HG03439 (cell line): ENCODE measurements at regions not wholly inside any gene's neighbourhood (a gene's known extent, or its start where the extent isn't known, plus 50 kb on each side); places are given as distances from the start of the nearest gene placed in this dataset.

Experiments
- ATAC-seq: cut with Tn5 transposase; IDR thresholded peaks from one replicate; pipeline ENCODE4 v1.9.1; 2021; ENCODE audit warnings: mild to moderate bottlenecking, moderate library complexity; ENCODE audit not compliant: unreplicated experiment

DNA sequence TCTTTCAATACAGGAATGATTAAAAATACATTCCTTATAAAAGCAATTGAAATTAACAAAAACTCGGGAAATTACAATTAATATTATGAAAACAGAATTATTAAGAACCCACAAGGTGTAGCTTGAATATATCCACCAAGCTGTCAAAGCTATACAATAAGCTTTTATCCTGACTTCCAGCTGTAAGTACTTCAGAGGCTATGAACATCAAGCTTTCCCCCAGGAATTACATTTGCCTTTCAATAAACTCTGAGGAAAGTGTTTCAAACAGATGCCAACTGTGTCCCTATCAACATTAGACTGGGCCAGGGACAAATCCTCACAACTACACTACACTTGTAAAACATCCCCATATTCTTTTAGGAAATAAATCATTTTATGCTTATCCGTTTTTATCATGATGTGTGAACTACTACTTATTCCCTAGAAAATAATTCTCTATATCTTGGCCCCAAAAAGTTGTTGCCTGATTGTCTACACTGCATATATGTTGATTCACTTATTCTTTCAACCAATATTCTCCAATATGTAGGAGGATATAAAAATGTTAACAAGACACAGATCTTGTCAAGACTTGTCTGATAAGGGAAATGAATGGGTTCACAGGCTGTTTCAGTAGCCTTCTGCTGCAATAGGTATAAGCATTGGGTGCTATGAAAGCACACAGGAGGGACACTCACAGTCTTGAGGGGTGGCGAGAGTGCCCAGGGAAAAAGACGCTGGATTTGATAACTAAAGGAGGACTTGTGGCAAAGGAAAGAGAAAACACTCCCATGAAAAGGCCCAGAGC lies 494.1 kb downstream of the CENPC start:
- ATAC-seq = no peak

- ATAC-seq = no peak
Measured at GRCh38 chr4:67049446-67049845, 495.9 kb downstream of the CENPC start.

DNA sequence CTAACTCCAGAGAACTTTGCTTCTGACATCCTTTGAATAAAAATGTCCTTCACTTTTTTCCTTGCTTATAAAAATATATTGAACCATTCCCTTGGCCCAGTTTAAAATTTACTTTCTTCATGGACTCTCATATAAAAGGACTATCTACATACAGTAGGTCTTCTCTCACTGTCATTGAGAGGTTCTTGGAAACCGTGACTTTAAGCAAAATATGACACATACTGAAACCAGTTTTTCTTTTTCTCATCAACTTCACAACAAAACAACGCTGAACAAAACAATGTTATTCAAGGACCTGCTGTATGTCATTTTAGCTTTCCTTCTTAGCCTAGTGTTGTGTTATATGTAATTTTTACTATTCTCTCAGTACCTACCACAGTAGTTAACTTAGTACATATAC lies 496.8 kb downstream of the CENPC start:
- no peak for ATAC-seq

GRCh38 chr4:67040315-67040714 lies 505.0 kb downstream of the CENPC start:
- no peak for ATAC-seq

- no peak for ATAC-seq
Measured at GRCh38 chr4:67038228-67038566, 507.1 kb downstream of the CENPC start.

DNA sequence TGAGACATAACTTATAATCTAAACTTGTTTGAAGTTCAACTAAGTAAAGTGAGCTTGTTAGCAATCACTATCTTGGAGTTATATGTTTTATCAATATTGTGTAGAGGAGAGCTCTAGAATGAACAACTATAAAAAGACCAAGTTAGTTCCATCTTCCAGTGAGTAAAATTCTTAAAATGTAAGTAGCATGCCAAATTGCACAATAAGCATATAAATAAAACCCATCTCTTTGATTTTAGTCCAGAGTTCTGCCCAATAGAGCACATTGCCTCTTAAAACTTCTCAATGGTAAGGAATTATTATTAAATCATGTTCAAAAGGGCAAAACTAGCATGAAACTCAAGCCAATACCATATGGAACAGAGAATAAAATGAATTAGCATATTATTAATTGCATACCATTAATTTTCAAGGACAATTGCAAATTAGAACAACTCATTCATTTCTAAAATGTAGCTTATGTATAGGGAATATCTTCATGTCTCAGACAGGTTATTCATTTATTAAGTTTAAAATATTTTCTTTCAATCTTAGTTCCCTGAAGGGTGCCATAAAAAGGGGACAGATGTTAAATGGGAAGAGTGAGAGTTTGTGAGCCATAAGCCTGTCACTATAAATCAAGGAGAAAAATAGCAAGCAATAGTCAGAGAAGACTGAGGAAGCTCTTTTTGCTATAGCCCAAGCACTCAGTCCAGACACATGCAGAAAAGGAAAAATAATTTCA lies 507.6 kb downstream of the CENPC start:
- ATAC-seq = no peak

DNA sequence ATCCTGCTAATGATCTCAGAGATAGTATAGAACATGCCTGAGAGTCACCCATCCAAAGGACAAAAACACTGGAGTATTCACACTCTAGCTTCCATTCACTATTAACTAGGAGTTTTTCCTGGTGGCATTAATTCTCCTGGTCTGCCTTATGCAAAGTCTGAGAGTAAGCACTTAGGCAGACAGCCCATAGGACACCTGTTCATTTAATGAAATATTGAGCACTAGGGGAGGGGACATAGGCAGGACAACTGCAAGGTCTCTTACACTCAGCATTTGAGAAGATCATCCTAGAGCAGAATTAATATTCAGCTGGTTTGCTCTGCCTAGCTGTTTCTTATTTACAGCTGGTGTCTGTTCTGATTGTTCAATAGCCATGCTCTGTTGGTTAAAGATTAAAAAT lies 508.5 kb downstream of the CENPC start:
- no peak for ATAC-seq

GRCh38 chr4:67035986-67036385 lies 509.3 kb downstream of the CENPC start:
- no peak for ATAC-seq

GRCh38 chr4:67035501-67035900 lies 509.8 kb downstream of the CENPC start:
- ATAC-seq = no peak

DNA sequence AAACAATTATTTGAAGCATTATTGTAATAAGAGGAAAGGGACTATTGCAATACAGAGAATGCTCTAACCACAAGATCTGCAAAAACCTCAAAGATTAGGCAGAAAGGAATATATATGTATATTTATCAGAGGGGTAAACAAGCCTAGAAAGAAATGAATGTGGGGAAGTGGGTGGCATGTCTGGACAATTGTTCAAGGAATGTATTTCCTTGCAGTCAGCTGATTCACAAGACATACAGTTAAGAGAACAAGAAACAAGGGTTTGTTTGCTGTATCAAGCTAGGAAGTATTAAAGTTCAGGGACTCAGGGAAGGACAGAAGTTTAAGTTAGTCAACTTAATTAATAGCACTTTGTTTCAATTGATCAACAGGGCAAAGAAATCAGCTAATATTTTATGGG lies 514.7 kb downstream of the CENPC start:
- no peak for ATAC-seq

- no peak for ATAC-seq
Measured at GRCh38 chr4:67020438-67020797, 524.9 kb downstream of the CENPC start.

- no peak for ATAC-seq
Measured at GRCh38 chr4:67019686-67020437, 525.4 kb downstream of the CENPC start.

GRCh38 chr4:67014592-67014991 lies 530.7 kb downstream of the CENPC start:
- no peak for ATAC-seq

DNA sequence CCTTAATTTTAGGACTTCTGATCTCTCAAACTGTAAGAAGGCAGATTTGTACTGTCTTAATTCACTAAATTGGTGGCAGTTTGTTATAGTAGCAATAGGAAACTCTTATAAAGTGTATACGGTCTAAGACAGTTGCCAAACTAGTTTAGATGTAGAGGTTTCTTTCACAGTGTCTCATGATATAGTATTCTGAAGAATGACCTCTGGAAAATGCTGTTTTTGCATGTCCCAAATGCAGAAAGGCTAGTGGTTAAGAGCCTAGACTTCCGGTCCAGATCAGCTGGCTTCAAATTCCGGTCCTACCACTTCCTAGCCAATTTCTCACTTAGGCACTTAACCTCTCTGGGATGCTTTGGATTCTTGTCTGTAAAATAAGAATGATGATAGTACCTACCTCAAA lies 538.5 kb downstream of the CENPC start:
- ATAC-seq = no peak

- no peak for ATAC-seq
Measured at GRCh38 chr4:66991521-66991920, 553.8 kb downstream of the CENPC start.

GRCh38 chr4:66974665-66975064 lies 570.6 kb downstream of the CENPC start:
- ATAC-seq = no peak

- ATAC-seq = no peak
Measured at GRCh38 chr4:66972087-66972486, 573.2 kb downstream of the CENPC start.

DNA sequence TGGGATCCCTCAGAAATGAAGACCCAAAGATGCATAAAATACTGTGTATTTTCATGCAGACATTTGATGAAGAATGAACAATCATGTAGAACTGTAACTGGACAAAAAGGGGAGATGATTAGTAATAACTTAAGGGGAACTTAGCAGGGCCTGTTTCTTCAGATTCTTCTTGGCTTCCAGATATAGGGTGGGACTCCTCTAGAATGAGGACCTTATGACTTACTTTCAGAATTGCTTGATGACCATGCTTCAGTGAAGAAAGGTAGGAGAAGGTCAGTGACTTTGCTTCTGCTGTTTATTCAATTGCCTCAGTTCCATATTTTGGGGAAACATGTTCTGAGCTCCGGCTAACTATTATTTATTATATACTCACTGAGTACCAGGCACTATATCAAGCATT lies 580.8 kb downstream of the CENPC start:
- ATAC-seq = no peak

DNA sequence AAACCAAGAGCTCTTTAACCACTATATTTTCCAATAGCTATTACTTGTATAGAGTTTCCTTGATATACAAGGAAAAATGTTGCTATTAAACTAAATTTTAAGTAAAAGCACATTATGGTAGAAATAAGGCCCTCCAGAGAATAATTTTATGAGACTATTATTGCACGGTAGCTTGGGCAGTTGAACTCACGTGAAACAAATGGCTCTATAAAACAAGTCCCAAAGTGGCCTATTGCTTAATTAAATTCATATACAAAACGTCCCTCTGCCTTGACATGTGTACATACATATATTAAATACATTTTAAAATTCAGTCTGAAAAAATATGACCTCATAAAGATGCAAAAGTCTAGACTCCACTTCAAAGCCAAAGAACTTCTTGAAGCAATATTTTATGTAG lies 582.2 kb downstream of the CENPC start:
- ATAC-seq = no peak

DNA sequence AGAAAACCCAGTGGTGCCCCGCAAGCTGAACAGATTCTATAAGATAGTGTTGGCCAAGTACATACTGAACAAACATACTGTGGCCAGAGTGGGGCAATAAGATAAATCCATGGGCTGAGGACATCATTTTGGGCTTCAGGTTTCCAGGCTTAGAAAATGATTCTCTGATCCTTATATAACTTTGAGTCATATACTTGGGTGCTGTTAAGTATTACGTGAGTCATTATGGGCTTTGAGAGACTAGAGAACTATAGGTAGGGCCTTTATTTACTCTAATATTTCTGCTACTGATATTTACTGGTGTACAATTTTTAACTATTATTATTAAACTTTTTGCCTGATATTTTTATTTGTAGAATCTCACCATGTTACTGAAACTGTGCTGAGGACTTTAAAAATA lies 586.1 kb downstream of the CENPC start:
- no peak for ATAC-seq

DNA sequence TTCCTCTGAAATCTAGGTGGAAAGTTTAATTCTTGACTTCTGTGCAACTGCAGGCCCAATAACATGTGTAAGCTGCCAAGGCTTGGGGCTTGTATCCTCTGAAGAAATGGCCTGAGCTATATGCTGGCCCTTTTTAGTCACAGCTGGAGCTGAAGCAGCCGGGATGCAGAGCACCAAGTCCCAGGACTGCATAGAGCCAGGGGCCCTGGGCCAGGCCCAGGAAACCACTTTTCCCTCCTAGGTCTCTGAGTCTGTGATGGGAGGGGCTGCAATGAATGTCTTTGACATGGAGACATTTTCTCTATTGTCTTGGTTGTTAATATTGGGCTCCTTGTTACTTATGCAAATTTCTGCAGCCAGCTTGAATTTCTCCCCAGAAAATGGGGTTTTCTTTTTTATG lies 588.5 kb downstream of the CENPC start:
- no peak for ATAC-seq

- no peak for ATAC-seq
Measured at GRCh38 chr4:66956426-66956825, 588.9 kb downstream of the CENPC start.
